ENCODE measurements at regions not wholly inside any gene's neighbourhood (a gene's known extent, or its start where the extent isn't known, plus 50 kb on each side); places are given as distances from the start of the nearest gene placed in this dataset.

GRCh38 chr3:79870313-79870620, 102.5 kb upstream of the ROBO1 start:
- no peak for TF ChIP-seq POLR2A (IDR thresholded peaks at IDR 0.05)
- TF ChIP-seq, protein P1, sequence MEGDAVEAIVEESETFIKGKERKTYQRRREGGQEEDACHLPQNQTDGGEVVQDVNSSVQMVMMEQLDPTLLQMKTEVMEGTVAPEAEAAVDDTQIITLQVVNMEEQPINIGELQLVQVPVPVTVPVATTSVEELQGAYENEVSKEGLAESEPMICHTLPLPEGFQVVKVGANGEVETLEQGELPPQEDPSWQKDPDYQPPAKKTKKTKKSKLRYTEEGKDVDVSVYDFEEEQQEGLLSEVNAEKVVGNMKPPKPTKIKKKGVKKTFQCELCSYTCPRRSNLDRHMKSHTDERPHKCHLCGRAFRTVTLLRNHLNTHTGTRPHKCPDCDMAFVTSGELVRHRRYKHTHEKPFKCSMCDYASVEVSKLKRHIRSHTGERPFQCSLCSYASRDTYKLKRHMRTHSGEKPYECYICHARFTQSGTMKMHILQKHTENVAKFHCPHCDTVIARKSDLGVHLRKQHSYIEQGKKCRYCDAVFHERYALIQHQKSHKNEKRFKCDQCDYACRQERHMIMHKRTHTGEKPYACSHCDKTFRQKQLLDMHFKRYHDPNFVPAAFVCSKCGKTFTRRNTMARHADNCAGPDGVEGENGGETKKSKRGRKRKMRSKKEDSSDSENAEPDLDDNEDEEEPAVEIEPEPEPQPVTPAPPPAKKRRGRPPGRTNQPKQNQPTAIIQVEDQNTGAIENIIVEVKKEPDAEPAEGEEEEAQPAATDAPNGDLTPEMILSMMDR (IDR thresholded peaks at IDR 0.05), result no peak
